GM23248 (cell line): ENCODE measurements at regions not wholly inside any gene's neighbourhood (a gene's known extent, or its start where the extent isn't known, plus 50 kb on each side); places are given as distances from the start of the nearest gene placed in this dataset.

Experiments
- EZH2 ChIP-seq: fragments of 200-600 bp; sonication (generic); IDR thresholded peaks from 2 replicates; pipeline ENCODE4 v1.6.1; 2018; ENCODE audit warnings: antibody characterized with exemption, mild to moderate bottlenecking; ENCODE audit not compliant: insufficient read depth, poor library complexity, severe bottlenecking
- EZH2phosphoT487 ChIP-seq: fragments of 200-600 bp; sonication (generic); IDR thresholded peaks from 2 replicates; pipeline ENCODE4 v1.6.1; 2018; ENCODE audit warnings: antibody characterized with exemption, moderate library complexity, mild to moderate bottlenecking, low read depth; ENCODE audit not compliant: insufficient read depth

DNA sequence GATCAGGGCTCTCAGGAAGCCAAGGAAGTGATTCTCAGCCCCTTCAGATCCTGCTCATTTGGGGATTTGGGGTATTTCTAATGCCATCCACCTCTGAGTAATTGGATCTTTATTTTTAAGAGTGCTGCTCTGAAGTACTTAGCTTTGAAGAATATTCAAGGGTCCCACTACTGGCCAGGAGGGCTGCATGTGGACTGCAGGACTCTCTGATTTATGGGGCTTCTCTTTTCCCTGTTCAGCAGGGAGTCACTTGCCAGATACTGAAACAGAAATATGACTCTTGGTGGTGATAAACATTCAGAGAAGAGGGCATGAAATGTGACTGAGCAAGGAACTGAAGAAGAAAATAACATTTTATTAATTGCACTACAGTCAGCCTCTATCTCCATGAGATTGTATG lies 138.5 kb downstream of the MTX2 start:
- TF ChIP-seq EZH2 (no peak), EZH2phosphoT487 (no peak)
